Stimulated activated CD8-positive, alpha-beta memory T cell treated with anti-CD3 and anti-CD28 coated beads, Interleukin-2, amount 100 ng/mL, for 1 hour (primary cell): ENCODE measurements at regions not wholly inside any gene's neighbourhood (a gene's known extent, or its start where the extent isn't known, plus 50 kb on each side); places are given as distances from the start of the nearest gene placed in this dataset.
A peak's percentile ranks its signal among the peaks of the same experiment; 100 is the strongest.
"Not testable (repeated sequence)": the region's sequence is repeated elsewhere in the genome, so short reads cannot be mapped to it uniquely, and the experiment has no call there.

ENCODE experiments used
- DNase-seq, 2 donors: peaks; one replicate each; pipeline ENCODE4 v3.0.0-alpha.2; 2020; ENCODE audit warnings: low read depth in 2 of 2

- DNase-seq: peak; percentile 39 to 62
Measured at GRCh38 chr17:47066841-47067682, 88.0 kb upstream of the RPRML start.

GRCh38 chr17:47066095-47066494 lies 87.0 kb upstream of the RPRML start:
- DNase-seq: no peak

- no peak for DNase-seq
Measured at GRCh38 chr17:47064684-47065083, 85.6 kb upstream of the RPRML start.

- no peak for DNase-seq
Measured at GRCh38 chr17:47063475-47063874, 84.4 kb upstream of the RPRML start.

GRCh38 chr17:47062851-47063250 lies 83.8 kb upstream of the RPRML start:
- not testable (repeated sequence) for DNase-seq

- DNase-seq: not testable (repeated sequence)
Measured at GRCh38 chr17:47060005-47060404, 81.0 kb upstream of the RPRML start.

GRCh38 chr17:47057830-47058229 lies 78.8 kb upstream of the RPRML start:
- DNase-seq: no peak

GRCh38 chr17:47057279-47057678 lies 78.2 kb upstream of the RPRML start:
- not testable (repeated sequence) for DNase-seq

- DNase-seq: not testable (repeated sequence)
Measured at GRCh38 chr17:47056687-47057086, 77.6 kb upstream of the RPRML start.
